Hematopoietic multipotent progenitor cell treated with erythropoietin and hydrocortisone succinate and interleukin-3 and kit ligand, for 4 days (in vitro differentiated cells): ENCODE measurements at regions not wholly inside any gene's neighbourhood (a gene's known extent, or its start where the extent isn't known, plus 50 kb on each side); places are given as distances from the start of the nearest gene placed in this dataset.
"Not testable (repeated sequence)": the region's sequence is repeated elsewhere in the genome, so short reads cannot be mapped to it uniquely, and the experiment has no call there.

Source experiments
- DNase-seq: peaks from one replicate; pipeline ENCODE4 v3.0.0-alpha.2; 2015

GRCh38 chr7:410395-410910 lies 109.2 kb downstream of the PDGFA start:
- no peak for DNase-seq

GRCh38 chr7:411116-411515 lies 108.5 kb downstream of the PDGFA start:
- DNase-seq = not testable (repeated sequence)

- no peak for DNase-seq
Observed at GRCh38 chr7:411677-412312, 107.9 kb downstream of the PDGFA start.

- no peak for DNase-seq
Observed at GRCh38 chr7:412313-412710, 107.3 kb downstream of the PDGFA start.

GRCh38 chr7:414681-415560 lies 104.7 kb downstream of the PDGFA start:
- DNase-seq = no peak

GRCh38 chr7:415646-416525 lies 103.8 kb downstream of the PDGFA start:
- no peak for DNase-seq

GRCh38 chr7:416761-417624 lies 102.7 kb downstream of the PDGFA start:
- no peak for DNase-seq

GRCh38 chr7:417625-417889 lies 102.1 kb downstream of the PDGFA start:
- no peak for DNase-seq

GRCh38 chr7:417973-418601 lies 101.6 kb downstream of the PDGFA start:
- DNase-seq = no peak

GRCh38 chr7:418636-419280 lies 100.9 kb downstream of the PDGFA start:
- no peak for DNase-seq

- DNase-seq = no peak
Observed at GRCh38 chr7:420142-421093, 99.2 kb downstream of the PDGFA start.

- DNase-seq = no peak
Observed at GRCh38 chr7:421136-421991, 98.3 kb downstream of the PDGFA start.

- no peak for DNase-seq
Observed at GRCh38 chr7:422191-422885, 97.3 kb downstream of the PDGFA start.

GRCh38 chr7:422886-423225 lies 96.8 kb downstream of the PDGFA start:
- DNase-seq = no peak

- DNase-seq = no peak
Observed at GRCh38 chr7:423312-424260, 96.1 kb downstream of the PDGFA start.

- no peak for DNase-seq
Observed at GRCh38 chr7:424301-424935, 95.2 kb downstream of the PDGFA start.
